OCI-LY3 (cell line): ENCODE measurements at regions not wholly inside any gene's neighbourhood (a gene's known extent, or its start where the extent isn't known, plus 50 kb on each side); places are given as distances from the start of the nearest gene placed in this dataset.

Source experiments
- CTCF ChIP-seq: fragments of 200-600, 300-600 bp; sonication (generic); IDR thresholded peaks from 2 replicates; pipeline ENCODE4 v1.5.1; 2014; ENCODE audit warnings: antibody characterized with exemption, low read length, low read depth
- EZH2phosphoT487 ChIP-seq: fragments of 200-600 bp; shearing (Covaris generic); IDR thresholded peaks from 2 replicates; pipeline ENCODE4 v1.6.1; 2018; ENCODE audit warnings: antibody characterized with exemption, mixed run types, low read depth

DNA sequence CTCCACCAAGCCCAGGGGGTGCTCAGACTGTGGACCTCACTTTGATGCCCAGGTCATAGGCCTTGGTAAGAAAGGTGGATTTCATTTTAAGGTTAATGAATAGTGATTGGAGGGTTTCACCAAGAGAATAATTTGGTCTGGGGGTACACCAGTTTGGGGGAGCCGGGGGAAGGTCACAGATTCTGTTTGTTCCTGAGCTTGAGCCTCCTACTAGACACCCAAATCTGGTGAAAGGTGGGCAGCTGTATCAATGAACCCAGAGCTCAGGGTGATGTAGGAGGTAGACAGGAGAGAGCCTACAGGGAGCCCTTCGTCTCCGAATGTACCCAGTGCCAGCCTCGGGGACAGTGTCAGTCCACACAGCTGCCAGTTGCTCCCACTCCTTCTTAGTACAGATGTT is 63.7 kb upstream of the ATP12A start:
- TF ChIP-seq CTCF (no peak), EZH2phosphoT487 (no peak)
